CD4-positive, alpha-beta T cell treated with Interleukin-12 subunit alpha and Interleukin-12 subunit beta, for 1 hour (primary cell): ENCODE measurements at regions not wholly inside any gene's neighbourhood (a gene's known extent, or its start where the extent isn't known, plus 50 kb on each side); places are given as distances from the start of the nearest gene placed in this dataset.
"Not testable (repeated sequence)": the region's sequence is repeated elsewhere in the genome, so short reads cannot be mapped to it uniquely, and the experiment has no call there.

Experiments used
- DNase-seq: peaks from one replicate; pipeline ENCODE4 v3.0.0-alpha.2; 2020

DNA sequence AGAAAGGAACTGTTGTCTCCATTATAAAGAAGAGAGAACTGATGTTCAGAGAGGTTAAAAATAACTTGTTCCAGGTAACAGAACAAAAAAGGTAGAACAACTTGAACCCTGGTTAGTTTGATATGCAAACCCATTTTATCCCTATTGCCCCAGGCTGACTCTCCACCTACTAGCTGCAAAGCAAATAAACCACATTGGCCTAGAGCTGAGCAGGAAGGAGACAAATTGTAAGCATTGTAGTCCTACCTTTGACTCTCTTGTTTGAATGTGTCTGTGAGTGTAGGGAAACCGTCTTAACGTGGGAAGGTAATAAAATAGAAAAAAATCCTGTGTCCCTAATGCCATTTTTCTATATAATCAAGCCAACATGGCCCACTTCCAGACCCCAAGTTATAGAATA, 126.4 kb downstream of the CCER1 start:
- DNase-seq, result no peak

DNA sequence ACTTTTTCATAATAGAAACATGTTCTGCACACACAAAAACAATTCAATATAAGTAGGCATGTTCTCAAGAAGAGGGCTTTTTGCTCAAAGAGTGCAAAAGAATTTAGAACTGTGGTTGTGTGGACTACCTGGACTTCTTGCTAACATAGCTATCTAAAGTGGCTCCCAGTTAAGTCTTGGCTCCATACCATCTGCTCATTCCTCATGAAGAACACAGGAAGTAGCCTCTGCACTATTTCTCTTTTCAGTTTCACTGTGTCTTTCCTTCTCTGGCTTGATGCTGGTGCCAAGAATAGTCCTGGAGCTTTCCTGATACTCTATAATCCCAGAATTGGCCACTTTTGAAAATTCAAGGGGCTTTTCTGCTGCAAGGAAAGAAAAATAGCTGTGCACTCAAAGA, 127.4 kb downstream of the CCER1 start:
- no peak for DNase-seq

DNA sequence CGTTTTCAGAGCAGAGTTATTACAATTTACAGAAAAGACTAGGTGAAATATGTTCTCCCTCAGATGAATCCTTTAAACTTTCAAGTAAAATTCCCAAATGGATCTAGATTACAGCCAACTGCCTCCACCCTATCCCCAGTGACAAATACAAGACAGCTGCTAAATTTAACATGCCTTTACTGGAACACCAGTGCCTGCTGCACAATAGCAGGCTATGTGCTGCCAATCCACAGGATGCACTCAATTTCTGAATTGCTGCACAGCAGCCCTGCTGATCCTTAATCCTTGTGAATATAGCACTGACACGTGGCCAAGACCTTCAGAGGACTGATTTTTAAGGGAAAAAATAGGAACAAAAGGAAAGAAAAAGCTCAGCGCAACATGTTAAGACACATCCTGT, 128.9 kb downstream of the CCER1 start:
- no peak for DNase-seq

DNA sequence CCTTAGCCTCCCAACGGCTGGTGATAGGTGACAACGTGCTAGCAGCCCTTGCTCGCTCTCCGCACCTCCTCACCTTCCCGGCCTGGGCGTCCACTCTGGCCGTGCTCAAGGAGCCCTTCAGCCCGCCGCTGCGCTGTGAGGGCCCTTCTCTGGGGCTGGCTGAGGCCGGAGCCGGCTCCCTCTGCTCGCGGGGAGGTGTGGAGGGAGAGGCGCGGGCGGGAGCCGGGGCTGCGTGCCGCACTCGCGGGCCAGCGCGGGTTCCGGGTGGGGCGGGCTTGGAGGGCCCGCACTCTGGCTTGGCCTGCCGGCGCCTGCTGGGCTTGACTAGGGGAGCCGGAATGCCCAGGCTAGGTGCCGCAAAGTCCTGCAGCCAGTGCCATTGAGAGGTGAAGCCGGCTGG, 131.1 kb downstream of the CCER1 start:
- no peak for DNase-seq

- DNase-seq, result no peak
Observed at GRCh38 chr12:90819709-90820108, 135.3 kb downstream of the CCER1 start.

- DNase-seq, result no peak
Observed at GRCh38 chr12:90816353-90817089, 138.5 kb downstream of the CCER1 start.

- no peak for DNase-seq
Observed at GRCh38 chr12:90809940-90810339, 145.0 kb downstream of the CCER1 start.

DNA sequence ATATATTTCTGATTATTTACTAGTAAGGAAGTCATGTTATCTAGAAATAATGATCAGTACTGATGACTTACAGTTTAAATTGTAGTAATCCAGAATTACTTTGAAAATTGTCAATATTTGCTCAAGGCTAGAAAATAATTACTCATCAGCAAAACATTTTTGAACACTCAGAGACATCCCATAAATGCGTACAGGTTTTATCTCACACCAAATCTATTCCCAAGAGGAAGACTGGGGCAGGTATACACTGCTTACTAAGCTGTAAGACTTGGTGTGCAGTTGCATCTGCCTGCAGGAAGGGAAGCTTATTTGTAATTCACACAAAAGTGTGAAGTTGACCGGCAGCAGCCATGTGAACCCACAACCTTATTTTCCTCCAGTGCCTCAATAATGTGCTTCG, 146.4 kb downstream of the CCER1 start:
- no peak for DNase-seq

DNA sequence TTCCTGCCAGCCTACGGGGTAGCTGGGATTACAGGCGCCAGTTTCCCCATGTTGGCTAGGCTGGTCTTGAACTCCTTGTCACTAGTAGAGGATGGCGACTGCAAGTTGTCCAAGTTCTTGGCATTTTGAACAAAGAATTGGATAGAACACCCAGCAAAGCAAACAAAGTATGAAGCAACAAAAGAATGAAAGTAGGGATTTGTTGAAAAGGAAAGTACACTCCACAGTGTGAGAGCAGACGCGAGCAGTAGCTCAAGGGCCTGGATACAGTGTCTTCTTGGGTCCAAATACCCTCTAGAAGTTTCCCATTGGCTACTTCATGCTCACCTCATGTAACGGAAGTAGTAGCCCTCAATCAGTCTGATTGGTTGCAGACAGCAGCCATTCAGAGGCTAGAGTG, 152.2 kb downstream of the CCER1 start:
- no peak for DNase-seq

GRCh38 chr12:90801776-90802175, 153.2 kb downstream of the CCER1 start:
- no peak for DNase-seq

- DNase-seq, result no peak
Observed at GRCh38 chr12:90794212-90794611, 160.8 kb downstream of the CCER1 start.

DNA sequence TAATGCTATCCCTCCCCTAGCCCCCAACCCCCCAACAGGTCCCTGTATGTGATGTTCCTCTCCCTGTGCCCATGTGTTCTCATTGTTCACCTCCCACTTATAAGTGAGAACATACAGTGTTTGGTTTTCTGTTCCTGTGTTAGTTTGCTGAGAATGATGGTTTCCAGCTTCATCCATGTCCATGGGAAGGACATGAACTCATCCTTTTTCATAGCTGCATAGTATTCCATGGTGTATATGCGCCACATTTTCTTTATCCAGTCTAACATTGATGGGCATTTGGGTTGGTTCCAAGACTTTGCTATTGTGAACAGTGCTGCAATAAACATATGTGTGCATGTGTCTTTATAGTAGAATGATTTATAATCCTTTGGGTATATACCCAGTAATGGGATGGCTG, 162.3 kb downstream of the CCER1 start:
- not testable (repeated sequence) for DNase-seq

DNA sequence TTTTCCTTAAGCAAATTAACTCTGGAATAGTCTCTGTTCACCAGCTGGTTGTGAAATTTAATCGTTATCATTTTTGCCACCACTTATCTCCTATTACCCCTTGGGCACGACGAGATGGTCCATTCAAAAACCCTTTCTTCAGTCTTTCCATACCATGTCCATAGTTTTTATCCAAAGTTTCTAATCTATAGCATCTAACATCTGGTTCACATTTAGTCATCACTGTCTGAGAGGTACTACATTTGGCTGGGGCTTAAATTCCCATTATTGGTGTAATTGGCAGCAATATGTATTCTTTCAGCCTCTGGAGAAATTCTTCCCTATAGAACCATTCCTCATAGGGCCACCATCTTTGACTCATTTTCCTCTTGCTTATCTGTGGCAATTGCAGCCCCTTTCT, 163.5 kb downstream of the CCER1 start:
- no peak for DNase-seq

- no peak for DNase-seq
Observed at GRCh38 chr12:90790747-90791146, 164.2 kb downstream of the CCER1 start.

GRCh38 chr12:90773491-90773890, 181.5 kb downstream of the CCER1 start:
- DNase-seq, result no peak

GRCh38 chr12:90770861-90771260, 184.1 kb downstream of the CCER1 start:
- DNase-seq, result no peak

GRCh38 chr12:90757957-90758356, 197.0 kb downstream of the CCER1 start:
- no peak for DNase-seq

- DNase-seq, result no peak
Observed at GRCh38 chr12:90745211-90745610, 209.8 kb downstream of the CCER1 start.

DNA sequence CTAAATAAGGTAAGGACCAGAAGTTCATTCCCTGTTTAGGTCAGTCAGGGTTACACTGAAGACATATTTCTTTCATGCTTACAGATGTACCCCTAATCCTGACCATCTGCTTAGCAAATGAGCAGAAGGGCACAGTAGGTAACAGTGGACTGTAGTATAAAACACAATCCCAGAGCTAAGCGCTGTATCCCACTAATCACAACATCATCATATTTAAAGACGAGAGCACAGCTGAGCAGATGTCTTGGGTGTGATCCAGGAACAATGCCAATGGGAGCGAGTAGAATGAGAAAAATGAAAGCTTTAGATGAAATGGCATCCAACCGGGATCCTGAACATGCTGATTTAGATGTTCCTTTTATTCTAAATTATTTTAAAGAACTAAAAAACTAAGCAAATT, 213.4 kb downstream of the CCER1 start:
- DNase-seq, result no peak

- no peak for DNase-seq
Observed at GRCh38 chr12:90729736-90730135, 225.2 kb downstream of the CCER1 start.

DNA sequence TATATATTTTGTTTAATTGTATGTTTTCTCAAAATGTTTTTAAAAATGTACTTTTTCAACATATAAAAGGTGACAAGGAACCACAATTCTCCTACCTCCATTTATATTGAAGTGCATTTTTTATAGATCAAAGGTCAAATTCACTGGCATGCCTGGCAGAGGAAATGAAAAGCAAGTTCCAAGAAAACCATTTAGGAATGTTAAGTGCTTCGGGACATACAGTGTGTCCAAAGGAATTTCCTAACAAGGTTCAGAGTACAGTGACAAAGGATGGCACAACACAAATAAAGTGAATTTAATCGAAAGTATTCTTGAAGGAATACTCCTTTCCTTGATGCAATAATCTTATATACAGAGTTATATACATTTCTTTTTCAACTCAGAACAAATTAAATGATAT, 242.3 kb downstream of the CCER1 start:
- DNase-seq, result no peak

DNA sequence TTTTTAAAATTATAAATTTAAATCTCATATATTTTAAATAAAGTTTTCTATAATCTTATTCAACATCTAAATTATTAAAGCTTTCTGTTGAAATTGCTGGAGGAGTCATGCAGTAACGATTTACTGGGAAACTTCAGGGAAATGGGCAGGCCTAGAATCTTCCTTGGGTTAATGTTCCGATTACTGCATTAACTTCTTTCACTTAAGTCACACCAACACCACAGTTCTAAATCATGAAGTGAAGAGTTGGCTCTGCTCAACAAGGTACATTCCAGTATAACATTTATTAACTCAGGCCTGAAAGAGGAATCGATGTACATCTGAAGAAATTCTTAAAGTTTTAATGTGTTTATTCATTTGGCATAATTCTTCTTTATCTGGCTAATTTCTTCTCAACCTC, 244.3 kb downstream of the CCER1 start:
- DNase-seq, result no peak

DNA sequence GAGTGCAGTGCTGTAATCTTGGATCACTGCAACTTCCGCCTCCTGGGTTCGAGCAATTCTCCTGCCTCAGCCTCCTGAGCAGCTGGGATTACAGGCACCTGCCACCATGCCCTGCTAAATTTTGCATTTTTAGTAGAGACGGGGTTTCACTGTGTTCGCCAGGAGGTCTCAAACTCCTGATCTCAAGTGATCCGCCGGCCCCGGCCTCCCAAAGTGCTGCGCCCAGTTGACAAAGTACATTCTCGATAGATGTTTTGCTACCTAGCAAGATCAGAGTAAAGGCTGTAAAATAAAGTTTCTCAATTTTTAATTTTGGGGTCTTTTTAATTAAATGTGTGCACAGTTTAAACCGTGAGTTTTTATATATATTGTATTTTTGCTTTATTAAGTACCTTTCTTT, 248.9 kb downstream of the CCER1 start:
- no peak for DNase-seq

DNA sequence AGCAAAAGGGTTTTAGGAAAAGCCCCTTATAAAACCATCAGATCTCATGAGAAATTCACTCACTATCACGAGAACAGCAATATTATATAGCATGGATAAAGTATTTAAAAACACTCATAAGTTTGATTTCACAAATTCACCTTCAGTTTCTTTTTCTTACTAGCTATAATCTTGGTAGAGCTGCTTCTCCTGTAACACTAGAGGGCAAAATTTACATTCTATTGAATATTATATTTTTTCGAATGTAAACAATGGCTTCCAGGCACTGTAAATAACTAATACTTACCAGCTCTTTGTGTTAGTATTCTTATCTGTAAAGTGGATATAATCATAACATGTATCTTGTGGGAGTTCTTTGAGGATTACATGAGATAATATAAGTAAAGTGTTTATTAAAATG, 259.6 kb downstream of the CCER1 start:
- no peak for DNase-seq

GRCh38 chr12:90690120-90690519, 264.9 kb downstream of the CCER1 start:
- DNase-seq, result no peak

- DNase-seq, result not testable (repeated sequence)
Observed at GRCh38 chr12:90687682-90688081, 267.3 kb downstream of the CCER1 start.
